NCI-H345 (cell line): ENCODE measurements at regions not wholly inside any gene's neighbourhood (a gene's known extent, or its start where the extent isn't known, plus 50 kb on each side); places are given as distances from the start of the nearest gene placed in this dataset.
"Not testable (repeated sequence)": the region's sequence is repeated elsewhere in the genome, so short reads cannot be mapped to it uniquely, and the experiment has no call there.

Experiments used
- DNase-seq: peaks from one replicate; lab custom pipeline; 2025; lab: John Stamatoyannopoulos, UW

GRCh38 chr18:72993250-72993649, 125.5 kb upstream of the NETO1 start:
- DNase-seq, result no peak

GRCh38 chr18:72991379-72991778, 123.6 kb upstream of the NETO1 start:
- DNase-seq, result no peak

GRCh38 chr18:72987570-72987969, 119.8 kb upstream of the NETO1 start:
- not testable (repeated sequence) for DNase-seq

GRCh38 chr18:72986103-72986502, 118.3 kb upstream of the NETO1 start:
- no peak for DNase-seq

- DNase-seq, result no peak
Measured at GRCh38 chr18:72985686-72986085, 117.9 kb upstream of the NETO1 start.

GRCh38 chr18:72984290-72984689, 116.5 kb upstream of the NETO1 start:
- no peak for DNase-seq

- DNase-seq, result no peak
Measured at GRCh38 chr18:72973841-72974240, 106.1 kb upstream of the NETO1 start.

GRCh38 chr18:72965616-72966015, 97.8 kb upstream of the NETO1 start:
- DNase-seq, result no peak

GRCh38 chr18:72958195-72958594, 90.4 kb upstream of the NETO1 start:
- DNase-seq, result not testable (repeated sequence)

GRCh38 chr18:72948439-72948838, 80.7 kb upstream of the NETO1 start:
- DNase-seq, result no peak

- no peak for DNase-seq
Measured at GRCh38 chr18:72942766-72943165, 75.0 kb upstream of the NETO1 start.

- DNase-seq, result no peak
Measured at GRCh38 chr18:72940986-72941385, 73.2 kb upstream of the NETO1 start.

GRCh38 chr18:72940509-72940908, 72.7 kb upstream of the NETO1 start:
- DNase-seq, result no peak

- DNase-seq, result no peak
Measured at GRCh38 chr18:72935744-72936143, 68.0 kb upstream of the NETO1 start.

GRCh38 chr18:72922895-72923294, 55.1 kb upstream of the NETO1 start:
- DNase-seq, result no peak
